Non-pigmented ciliary epithelial cell (primary cell): ENCODE measurements at regions not wholly inside any gene's neighbourhood (a gene's known extent, or its start where the extent isn't known, plus 50 kb on each side); places are given as distances from the start of the nearest gene placed in this dataset.
A peak's percentile ranks its signal among the peaks of the same experiment; 100 is the strongest.

Experiments
- DNase-seq: peaks from one replicate; pipeline ENCODE4 v3.0.0-alpha.2; 2010; ENCODE audit warnings: low read depth

DNA sequence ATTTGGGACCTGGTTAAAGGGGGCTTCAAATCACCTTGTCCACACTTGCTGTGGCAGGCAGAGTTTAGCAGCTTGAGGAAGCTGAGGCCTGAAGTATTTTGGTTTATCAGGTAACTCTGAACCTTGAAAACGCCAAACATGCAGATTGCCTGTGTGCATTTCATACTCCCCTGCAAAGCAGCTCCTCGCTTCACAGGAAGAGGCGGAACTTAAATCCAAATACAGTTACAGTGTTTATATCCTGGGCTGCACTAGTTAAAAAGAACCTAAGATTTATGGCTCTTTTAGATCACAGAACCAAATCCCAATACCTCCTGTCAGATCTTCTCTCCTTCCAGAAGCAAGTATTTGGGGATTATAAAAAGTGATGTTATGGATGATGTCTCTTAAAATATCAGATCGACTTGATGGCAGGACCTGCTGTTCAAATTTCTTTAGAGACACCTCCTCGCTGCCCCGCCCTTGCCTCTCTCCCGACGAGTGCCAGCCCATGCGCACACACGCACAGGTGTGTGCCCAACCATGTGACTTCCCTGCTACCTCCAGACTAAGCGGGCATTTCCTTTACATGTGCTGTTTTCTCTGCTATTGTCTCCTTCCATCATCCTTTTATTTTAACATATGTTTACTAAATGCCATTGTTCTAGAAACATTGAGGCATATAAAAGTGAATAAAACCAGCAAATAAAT is 224.6 kb upstream of the FOXQ1 start:
- no peak for DNase-seq

DNA sequence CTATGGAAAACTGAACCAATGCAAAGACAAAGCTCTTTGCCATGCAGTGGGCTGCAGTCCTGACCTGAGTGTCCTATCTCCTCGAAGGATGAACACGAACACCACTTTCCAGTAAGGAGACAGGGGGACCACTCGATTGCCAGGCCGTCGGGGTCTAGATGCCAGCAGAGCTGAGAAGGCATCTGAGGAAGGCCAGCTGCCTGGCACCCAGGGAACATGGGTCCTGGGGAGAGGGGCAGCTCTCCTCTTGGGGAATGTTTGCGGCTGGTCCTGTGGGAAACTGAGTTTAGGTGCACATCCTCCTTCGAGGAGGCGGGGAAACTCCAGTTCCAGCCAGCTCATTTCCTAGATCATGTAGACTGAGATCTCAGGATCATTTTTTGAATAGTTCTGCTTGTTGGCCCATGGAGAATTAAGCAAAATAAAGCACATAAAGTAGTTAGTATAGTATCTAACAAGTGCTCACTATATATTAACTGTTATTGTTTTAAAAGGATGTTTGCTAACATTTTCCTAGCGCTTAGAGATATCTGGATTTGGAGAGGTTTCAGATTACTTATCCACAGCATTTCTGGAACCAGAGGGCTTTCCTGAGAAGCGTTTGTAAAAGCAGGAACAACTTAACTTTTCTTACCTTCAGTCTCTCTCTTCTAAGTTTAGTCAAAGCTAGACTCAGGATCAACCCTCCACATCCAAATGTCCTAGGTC is 225.3 kb upstream of the FOXQ1 start:
- DNase-seq, result no peak

DNA sequence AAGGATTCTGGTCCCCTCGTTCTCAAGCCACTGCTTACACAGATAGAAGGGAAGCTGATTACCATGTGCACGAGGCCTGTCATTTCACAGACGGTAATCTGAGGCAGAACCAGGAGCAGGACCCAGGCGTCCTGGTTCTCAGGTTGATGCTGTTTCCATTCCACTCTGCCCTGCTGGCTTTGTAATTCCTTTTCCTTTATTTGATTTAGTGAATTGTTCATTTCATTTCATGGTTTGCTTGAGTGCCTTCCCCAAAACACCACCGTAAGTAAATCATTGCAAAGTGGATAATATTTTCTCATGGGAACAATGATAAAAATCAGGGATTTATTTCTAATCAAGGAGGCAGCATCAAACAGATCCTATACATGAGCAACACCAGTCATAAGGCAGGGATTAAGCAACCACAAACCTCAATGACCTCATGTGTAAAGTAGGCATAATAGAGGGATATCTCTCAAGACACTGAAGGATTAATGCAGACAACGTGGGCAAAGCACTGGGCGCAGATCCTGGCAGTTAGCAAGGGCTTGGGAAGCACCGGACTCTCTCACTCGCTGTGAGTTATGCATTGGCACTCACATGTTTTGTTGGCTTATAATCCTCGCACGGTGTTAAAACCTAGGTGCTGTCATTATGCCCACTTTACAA is 229.5 kb upstream of the FOXQ1 start:
- peak; percentile 73 for DNase-seq

DNA sequence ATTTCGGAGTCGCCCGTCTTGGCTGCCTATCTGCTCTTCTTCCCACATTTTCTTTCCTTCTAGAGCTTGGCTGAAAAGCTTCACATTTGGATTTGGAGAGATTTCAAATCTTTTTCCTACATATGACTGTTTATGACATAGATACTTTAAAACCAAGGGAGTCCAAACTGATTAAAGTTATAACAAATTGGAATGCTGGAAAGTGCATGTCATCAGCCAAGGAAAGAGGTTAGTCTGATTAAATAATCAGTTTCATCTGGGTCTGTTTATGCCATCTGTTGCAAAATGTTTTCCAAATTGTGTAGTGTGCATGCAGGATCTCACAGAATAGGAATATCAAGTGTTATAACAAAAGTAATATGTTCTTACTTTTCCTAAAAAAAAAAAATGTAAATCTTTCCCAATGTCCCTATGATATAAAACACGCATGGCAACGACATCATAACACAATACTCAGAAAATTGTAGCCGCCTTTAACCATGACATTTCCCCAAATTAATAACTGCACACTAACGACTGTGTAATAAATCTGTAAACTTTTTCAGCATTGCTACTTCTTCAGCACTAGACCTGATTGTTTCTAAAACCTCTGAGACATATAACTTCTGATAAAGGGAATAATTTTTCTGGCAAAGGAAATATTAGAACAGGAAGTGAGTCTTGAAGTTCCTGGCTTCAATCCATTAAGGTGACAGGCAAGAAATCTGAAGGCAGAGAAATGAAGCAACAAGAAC is 230.2 kb upstream of the FOXQ1 start:
- DNase-seq, result no peak

DNA sequence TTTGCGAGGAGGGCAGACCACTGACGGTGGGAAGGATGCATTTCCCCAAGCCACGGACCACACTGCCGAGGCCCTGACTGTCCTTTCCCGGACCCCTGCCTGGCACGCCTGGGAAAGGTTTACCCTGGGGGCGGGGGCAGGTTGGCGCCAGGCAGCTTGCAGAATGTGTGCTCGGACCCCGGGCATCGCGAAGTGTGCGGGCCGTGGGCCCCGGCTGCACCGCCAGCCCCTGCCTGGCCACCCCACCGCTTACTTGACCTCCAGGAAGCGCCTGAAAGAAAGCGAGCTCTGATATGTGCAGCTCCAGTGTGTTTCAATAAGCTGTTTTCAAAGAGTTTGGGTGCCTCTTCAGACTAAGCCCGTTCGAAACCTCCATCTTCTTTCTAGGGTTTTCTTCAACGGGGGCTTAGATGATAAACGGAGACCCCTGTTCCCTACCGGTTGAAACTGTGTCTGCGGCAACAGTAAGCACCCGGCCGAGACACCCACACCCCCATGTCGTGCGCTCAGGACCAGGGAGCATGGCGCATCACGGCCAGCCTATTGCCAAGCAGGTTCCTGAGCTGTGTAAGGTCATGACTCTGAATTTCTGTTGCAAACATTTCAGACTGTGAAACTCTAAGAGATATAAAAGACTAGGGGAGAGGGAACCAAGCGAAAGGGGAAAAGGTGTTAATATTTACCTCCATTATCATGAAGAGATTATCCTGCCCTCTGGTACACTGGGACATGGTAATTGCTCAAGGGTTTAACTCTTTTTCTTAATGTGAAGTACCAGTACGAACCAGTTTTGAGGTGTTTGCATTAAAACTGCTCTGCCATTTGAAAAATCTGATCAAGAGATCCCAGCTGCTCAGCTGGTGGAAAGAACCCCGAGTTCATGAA is 231.2 kb upstream of the FOXQ1 start:
- DNase-seq, result no peak

DNA sequence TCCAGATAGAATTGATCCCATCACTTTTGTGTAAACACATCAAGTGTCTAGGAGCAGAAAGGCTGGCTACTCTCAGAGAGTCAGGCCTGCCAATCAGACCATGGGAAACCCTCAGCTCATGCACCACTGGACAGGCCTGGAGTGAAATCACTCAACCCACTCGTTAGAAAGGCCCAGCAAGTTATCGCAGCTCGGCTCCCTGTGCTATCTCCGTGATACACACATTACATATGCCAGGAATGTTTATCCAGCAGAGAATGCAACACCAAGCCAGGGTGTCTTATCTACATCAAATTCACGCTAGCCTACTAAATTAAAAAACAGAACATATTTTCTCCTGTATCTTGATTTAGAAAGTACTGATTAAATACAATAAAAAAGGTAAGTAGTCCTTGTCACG is 232.4 kb upstream of the FOXQ1 start:
- no peak for DNase-seq

DNA sequence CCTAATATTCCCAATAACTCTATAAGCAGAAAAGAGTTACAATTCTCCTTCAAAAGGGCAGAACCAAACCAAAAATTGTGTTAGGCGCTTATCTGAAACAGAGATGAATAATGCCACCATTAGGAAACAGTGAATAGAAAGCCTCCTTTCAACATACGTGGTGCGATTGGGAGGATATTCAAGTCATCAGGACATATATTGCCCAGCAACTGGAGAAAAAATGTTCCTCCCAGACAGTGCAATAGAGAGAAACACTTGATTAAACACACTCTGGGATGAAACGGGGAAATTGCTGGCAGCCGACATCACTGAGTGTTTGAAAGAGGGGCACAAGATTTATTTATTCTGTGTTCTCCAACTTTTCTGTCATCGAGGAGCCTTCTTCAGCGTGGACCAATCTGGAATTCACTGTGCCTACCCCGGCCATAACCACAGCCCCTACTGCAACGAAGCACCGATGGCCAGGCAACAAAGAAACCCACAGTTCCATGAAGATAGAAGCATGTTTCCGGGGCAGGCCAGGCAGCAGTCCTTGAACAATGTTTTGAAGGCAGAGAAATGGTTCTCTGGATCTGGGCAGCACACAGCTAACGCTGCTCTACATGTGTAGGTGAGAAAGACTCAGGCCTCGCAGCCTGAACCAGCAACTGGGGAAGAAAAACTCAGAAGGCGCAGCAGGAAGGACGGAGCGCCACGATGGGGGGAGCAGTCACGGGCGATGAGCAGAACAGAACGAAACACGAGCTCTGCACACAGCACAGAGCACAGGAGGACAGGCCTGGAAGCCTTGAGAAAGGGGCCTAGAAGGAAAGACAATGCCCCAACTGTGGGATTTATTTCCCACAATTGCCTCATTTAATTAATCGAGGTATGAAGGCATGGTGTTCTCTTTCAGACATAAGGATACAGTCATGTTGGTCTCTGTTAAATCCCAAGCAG is 234.2 kb upstream of the FOXQ1 start:
- no peak for DNase-seq

DNA sequence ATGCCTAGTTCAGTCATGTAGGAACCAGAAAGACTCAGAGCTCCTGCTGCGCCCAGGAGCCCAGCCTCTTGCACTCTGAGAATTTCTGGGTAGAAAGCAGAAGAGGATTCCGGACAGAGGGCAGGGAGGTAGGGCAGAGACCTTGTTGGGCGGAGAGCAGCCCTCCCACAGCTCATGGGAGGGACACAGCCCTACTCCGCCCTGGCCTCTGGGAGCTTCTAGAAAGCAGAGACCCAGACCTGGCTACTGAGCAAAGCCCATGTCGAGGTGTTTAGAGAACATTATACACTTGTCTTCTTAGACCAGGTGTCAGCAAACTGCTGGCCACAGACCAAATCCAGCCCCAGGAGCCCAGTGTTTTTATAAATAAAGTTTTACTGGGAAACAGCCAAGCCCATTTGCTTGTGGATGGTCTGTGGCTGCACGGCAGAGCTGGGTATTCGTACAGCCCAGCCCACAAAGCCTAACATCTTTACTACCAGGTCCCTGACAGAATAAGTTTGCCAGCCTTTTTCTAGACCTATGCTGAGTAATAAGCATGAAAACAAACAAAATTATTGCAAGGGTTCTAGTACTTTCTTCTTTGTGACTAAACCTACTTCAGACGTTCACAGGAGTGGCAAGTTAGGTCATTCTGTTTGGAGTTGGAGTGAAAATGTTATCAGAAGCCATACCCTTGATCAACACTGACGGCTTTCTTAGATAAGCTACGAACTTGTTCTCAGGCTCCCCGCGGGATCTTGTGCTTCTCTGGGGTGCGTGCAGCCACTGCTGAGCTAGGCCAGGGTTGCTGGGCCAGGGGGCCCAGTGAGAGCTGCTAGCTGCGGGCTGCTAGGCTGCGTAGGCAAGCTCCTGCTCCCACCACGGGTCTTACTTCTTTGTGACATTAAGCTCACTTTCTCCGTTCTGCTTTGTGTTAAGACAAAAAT is 235.1 kb upstream of the FOXQ1 start:
- no peak for DNase-seq

DNA sequence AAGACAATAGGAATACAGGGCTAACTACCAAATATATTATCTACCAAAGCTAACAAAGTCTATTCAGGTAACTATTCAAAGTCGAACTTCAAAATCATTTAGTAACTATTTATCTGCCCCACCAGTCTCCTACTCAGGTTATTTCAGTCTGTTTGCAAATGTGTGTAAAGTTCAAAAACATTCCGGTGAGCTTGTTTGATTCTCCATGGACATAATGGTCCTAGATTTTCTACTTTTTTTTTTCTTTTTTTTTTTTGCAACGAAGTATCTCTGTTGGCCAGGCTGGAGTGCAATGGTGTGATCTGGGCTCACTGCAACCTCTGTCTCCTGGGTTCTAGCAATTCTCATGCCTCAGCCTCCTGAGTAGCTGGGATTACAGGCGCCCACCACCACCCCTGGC is 236.0 kb upstream of the FOXQ1 start:
- no peak for DNase-seq

DNA sequence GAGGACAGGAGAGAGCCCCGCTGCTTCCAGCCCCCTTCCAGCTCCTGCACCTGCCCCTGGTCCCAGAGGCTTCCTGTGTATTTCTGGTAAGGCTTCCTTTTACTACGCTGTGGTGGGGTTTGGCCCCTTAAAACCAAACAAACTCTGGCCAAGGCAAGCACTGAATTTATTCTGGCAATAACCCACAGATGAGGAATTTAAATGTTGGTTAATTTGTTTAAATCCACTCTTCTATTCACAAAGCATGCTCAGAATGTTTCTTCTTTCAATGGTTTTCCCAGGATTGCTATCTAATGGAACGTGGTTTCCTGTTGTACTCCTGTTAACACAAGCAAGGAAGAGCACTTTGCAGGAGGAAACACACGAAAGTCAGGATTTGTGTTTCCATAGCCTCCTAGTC is 236.5 kb upstream of the FOXQ1 start:
- DNase-seq, result no peak

DNA sequence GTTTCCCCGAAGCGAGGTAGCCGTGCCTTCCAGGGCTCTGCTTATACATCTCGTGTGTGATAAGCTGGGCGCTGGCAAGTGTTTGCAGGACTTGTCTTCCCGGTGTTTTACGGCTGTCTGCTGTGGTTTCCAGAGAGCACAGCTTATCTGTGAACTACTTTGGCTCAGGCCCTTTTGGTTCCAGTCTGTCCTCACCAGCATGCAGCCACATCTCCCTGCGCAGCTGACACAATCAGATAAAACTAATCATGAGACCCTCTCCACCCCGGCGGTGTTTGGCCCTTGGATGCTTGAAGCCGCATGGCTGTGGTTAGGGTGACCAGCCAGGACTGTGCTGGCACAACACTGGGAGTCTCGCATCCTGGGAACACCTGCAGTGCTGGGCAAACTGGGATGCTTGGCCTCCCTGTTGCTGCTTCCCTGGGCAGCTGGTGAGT is 241.8 kb upstream of the FOXQ1 start:
- no peak for DNase-seq

DNA sequence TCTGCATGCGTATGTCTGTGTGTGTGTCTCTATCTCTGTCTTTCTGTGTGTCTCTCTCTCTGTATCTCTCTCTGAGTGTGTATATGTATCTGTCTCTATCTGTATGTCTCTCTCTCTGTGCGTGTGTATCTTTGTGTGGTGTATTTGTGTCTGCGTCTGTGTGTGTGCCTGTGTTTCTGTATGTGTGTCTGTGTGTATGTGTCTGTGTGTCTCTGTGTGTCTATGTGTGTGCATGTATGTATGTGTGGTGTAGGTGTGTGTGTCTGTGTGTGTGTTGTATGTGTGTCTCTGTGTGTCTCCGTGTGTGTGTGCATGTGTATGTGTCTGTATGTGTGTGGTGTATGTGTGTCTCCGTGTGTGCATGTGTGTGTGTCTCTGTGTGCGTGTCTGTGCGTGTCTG is 243.0 kb upstream of the FOXQ1 start:
- DNase-seq, result no peak

DNA sequence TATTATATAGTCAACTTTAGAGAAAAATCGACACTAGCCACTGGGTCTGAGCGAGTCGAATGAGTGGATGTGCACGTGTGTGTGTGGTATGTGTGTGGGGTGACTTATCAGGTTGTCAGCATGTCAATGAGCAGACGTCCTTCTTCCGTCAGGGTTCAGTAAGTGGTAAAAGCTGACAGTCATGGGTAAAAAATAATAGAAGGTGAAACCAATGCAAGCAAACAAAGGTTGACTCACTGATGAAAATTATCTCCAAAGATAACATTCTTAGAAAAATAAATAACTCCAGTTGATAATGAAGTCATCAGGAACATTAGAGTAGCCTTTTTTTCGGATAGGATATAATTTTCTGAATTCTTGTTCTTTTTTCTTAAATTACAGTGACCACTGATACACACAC is 243.8 kb upstream of the FOXQ1 start:
- peak; percentile 19 for DNase-seq

DNA sequence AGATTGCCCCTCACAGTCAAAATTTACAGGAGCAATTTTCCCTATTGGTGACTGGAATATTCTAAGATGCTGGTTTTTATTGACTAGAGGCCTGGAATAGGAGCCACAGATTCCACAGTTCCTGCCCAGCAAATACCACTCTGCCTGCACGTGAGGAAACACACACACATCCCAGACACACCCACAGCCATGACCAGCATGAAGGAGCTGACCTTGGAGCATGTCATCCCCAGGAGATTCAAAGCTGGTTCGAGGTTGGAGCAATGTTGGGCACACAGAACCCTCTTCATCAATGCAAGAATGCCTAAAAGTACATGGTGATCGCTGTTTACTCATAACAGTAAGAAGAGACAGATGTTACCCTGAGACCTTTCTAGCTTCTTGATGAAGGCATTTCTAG is 244.6 kb upstream of the FOXQ1 start:
- no peak for DNase-seq

DNA sequence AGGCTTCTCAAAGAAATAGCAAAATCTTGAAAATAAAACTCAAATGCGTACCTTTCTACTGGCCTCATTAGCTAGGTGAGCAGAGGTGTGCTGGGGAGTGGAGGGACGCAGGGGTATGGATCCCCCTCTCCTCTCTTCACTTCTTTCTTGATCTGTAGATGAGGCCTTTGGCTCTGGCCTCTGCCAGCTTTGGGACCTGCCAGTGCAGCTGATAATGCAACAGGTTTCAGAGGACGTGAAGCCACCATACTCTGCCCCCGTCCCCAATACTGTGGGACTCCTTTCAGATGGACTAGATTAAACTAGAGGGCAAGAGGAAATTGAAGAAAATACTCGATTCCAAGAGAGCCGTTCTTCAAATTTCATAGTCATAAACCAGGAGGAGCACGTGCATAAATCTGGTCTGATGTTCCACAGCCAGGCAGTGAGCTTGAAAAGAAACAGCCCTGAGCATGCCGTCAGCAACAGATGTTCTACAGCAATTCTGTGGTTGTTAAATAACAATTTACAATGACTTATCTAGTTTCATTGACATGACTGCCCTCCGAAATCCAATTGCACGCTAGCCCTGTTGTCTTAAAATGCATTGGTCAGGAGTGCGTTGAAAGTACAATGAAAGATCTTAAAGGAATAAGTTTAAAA is 245.3 kb upstream of the FOXQ1 start:
- DNase-seq, result no peak

DNA sequence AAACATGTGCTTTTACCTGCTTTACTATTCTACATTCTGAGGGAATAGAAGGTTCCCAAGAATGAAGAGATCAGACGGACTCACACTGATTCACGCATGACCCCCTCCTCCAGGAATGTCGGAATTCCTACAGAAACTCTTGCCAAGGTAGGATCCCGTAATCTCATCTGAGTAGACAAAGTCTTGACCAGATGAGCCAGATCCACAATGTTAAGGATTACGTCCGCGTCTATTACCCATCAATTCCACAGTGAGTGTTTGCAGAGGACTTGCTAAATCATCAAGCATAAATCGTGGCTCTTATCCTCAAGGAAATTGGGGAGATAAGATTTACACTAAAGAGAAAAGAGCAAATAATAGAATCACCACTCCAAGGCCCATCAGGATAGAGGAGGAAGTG is 245.9 kb upstream of the FOXQ1 start:
- no peak for DNase-seq

DNA sequence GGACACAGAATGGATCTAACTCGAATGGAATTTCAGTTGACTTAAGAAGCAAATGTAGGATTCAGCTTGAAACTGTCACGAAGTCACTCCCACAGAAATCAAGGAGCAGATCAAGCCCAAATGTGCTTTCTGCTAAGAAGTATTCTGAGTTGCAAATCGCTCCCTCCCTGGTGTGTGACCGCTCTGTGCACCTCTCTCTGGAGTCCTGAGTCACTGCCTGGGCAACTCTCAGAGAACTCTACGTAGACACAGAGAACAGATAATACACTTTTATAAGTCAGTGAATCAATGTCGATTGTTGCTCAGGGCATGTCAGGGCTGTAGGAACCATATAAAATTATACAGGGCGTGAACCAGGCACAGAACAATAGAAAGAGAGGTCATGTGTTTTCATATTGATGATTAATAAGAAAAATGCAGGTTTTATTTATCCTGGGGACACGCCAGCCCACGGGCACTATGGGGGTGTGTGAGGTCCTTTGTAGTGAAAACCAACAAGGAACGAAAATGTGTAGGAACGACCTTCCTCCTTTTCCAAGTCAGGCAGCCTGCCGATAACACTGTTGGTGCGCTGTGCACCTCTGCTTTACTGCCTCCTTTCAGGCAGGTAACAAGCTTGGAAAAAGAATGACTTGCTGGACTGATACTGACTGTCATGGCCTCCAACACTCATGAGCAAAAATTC is 248.1 kb upstream of the FOXQ1 start:
- DNase-seq, result no peak

DNA sequence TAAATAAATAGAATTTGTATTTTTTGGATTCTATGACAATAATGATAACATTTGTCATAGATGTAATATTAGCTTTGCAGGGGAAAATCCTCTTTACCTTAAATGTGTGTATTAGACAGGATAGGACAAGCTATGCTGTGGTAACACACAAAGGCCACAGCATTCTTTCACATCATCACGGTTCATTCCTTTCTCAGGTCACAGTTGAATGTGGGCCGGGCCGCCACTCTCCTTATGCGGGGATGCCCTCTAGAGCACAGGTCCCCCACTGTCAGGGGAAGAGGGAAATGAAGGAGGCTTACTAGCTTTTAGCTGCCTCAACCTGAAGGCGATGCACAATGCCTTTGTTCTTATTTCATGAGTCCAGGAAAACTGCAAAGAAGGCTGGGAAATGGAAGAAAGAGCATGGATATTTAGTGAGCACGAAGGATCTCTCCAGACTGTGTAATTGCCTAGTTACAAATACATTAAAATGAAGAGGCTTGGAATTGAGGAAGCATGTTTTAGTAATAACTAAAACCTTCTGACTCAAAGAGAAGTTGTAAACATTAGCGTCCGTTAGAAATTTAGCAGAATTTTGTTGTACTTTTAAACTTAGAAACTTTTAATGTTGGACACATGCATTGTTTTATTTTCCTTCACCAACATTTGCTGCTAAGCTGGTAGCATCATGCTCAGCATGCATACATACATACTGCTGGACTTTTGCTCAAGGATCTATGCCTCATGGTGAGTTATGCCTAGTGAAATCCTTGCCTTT is 248.9 kb upstream of the FOXQ1 start:
- no peak for DNase-seq
